ENCODE measurements at regions not wholly inside any gene's neighbourhood (a gene's known extent, or its start where the extent isn't known, plus 50 kb on each side); places are given as distances from the start of the nearest gene placed in this dataset.

DNA sequence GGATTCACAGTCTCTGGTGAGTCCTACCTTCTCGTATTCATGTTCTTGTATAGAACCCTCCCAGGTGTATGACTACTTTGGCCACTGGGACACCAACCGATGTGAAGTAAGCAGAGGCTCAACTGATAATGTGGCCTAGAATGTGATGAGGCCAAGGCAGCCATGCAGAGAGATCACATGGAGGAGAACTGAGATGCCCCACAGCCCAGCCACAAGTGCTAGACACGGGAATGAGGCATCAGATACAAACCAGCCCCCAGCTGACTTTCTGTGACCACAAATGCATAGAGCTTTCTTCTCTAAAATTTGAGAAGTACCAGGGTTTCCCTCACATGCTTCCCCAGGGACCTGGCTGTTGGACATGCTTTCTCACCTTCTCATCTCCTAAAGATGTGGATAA is 375.7 kb downstream of the CCSER2 start:
- no peak for DNase-seq
- Mint-ChIP-seq H3K9me3 (no peaks in the 10 kb centered on the region), H3K4me3 (no peak overlapping the region), H3K27ac (no peak overlapping the region), H3K27me3 (ENCODE audit: low read depth, poor library complexity) (peaks cover 9% of the 10 kb centered on the region), H3K36me3 (ENCODE audit: low read depth) (no peaks in the 10 kb centered on the region), H3K4me1 (no peaks in the 10 kb centered on the region)
- TF ChIP-seq, protein P1, sequence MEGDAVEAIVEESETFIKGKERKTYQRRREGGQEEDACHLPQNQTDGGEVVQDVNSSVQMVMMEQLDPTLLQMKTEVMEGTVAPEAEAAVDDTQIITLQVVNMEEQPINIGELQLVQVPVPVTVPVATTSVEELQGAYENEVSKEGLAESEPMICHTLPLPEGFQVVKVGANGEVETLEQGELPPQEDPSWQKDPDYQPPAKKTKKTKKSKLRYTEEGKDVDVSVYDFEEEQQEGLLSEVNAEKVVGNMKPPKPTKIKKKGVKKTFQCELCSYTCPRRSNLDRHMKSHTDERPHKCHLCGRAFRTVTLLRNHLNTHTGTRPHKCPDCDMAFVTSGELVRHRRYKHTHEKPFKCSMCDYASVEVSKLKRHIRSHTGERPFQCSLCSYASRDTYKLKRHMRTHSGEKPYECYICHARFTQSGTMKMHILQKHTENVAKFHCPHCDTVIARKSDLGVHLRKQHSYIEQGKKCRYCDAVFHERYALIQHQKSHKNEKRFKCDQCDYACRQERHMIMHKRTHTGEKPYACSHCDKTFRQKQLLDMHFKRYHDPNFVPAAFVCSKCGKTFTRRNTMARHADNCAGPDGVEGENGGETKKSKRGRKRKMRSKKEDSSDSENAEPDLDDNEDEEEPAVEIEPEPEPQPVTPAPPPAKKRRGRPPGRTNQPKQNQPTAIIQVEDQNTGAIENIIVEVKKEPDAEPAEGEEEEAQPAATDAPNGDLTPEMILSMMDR (IDR thresholded peaks at IDR 0.05) = no peak

- Mint-ChIP-seq H3K27ac (no peak overlapping the region), H3K4me3 (no peak overlapping the region), H3K4me1 (no peaks in the 10 kb centered on the region)
These were observed 378.0 kb downstream of the CCSER2 start for GRCh38 chr10:84706431-84706830.

GRCh38 chr10:84706875-84707274 is 378.5 kb downstream of the CCSER2 start:
- TF ChIP-seq, protein P1 (IDR thresholded peaks at IDR 0.05) = no peak
- Mint-ChIP-seq H3K27ac (no peak overlapping the region), H3K4me1 (no peaks in the 10 kb centered on the region), H3K36me3 (ENCODE audit: low read depth) (no peaks in the 10 kb centered on the region), H3K4me3 (no peak overlapping the region), H3K27me3 (ENCODE audit: low read depth, poor library complexity) (no peaks in the 10 kb centered on the region), H3K9me3 (no peaks in the 10 kb centered on the region)
- DNase-seq = no peak

More at GRCh38 chr10:84706431-84706830, 378.0 kb downstream of the CCSER2 start:
- TF ChIP-seq, protein P1 (IDR thresholded peaks at IDR 0.05) = no peak
- no peak for DNase-seq
- H3K36me3 Mint-ChIP-seq (ENCODE audit: low read depth) = no peaks in the 10 kb centered on the region
- peaks cover under 1% of the 10 kb centered on the region for H3K27me3 Mint-ChIP-seq (ENCODE audit: low read depth, poor library complexity)
- no peaks in the 10 kb centered on the region for H3K9me3 Mint-ChIP-seq

- DNase-seq = peak; percentile 43
These were observed 387.5 kb downstream of the CCSER2 start for GRCh38 chr10:84715911-84716310.

DNA sequence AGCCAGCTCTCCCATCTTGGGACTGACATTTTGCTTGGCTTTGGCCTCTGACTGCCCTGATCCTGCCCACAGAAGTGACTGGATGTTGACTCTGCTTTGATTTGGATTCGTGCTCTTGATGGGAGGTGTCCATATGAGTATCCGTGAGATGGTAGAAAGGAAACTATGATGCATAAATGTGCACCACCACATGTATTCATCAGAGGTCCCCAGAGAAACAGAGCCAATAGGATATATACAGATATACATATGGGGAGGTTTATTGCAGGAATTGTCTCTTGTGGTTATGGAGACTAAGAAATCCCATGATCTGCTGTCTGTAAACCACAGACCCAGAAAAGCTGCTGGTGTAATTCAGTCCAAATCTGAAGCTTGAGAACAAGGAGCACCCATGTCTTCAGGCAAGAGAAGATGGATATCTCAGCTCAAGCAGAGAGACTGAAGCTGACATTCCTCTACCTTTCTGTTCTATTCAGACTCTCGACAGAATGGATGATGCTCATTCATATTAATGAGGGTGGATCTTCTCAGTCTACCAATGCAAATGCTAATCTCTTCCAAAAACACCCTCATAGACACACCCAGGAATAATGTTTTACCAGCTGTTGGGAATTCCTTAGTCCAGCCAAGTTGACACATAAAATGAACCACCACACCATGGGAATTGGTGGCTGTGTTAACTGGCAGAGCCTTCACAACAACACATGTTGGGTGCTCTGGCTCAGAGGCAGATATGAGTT is 390.7 kb downstream of the CCSER2 start:
- H3K4me3 Mint-ChIP-seq = no peak overlapping the region

More at GRCh38 chr10:84715911-84716310, 387.5 kb downstream of the CCSER2 start:
- no peak overlapping the region for H3K27ac Mint-ChIP-seq
- H3K27me3 Mint-ChIP-seq (ENCODE audit: low read depth, poor library complexity) = no peaks in the 10 kb centered on the region
- no peaks in the 10 kb centered on the region for H3K36me3 Mint-ChIP-seq (ENCODE audit: low read depth)
- H3K9me3 Mint-ChIP-seq = no peaks in the 10 kb centered on the region
- H3K4me1 Mint-ChIP-seq = no peaks in the 10 kb centered on the region
- TF ChIP-seq, protein P1 (IDR thresholded peaks at IDR 0.05) = peak; percentile 59
- H3K4me3 Mint-ChIP-seq = no peak overlapping the region

More for the DNA sequence above, 390.7 kb downstream of the CCSER2 start:
- no peaks in the 10 kb centered on the region for H3K4me1 Mint-ChIP-seq
- TF ChIP-seq, protein P1 (IDR thresholded peaks at IDR 0.05) = no peak
- H3K36me3 Mint-ChIP-seq (ENCODE audit: low read depth) = no peaks in the 10 kb centered on the region
- H3K9me3 Mint-ChIP-seq = no peaks in the 10 kb centered on the region
- H3K27ac Mint-ChIP-seq = no peak overlapping the region
- no peak for DNase-seq
- H3K27me3 Mint-ChIP-seq (ENCODE audit: low read depth, poor library complexity) = no peaks in the 10 kb centered on the region
